NB4 (cell line): ENCODE measurements at regions not wholly inside any gene's neighbourhood (a gene's known extent, or its start where the extent isn't known, plus 50 kb on each side); places are given as distances from the start of the nearest gene placed in this dataset.

ENCODE experiments used
- MAX ChIP-seq: IDR thresholded peaks from 2 replicates; pipeline ENCODE4 v1.6.1; 2011; ENCODE audit warnings: low read depth, low read length
- MYC ChIP-seq: IDR thresholded peaks from 2 replicates; pipeline ENCODE4 v1.6.1; 2011; ENCODE audit warnings: low read depth, low read length
- POLR2A ChIP-seq: IDR thresholded peaks from 2 replicates; pipeline ENCODE4 v1.6.1; 2011; ENCODE audit warnings: mild to moderate bottlenecking; ENCODE audit not compliant: insufficient read length; ENCODE audit errors: extremely low read depth
- TF ChIP-seq, protein P1 (sequence below): IDR thresholded peaks from one replicate; pipeline ENCODE4 v1.5.1; 2012; ENCODE audit warnings: low read depth, low read length

DNA sequence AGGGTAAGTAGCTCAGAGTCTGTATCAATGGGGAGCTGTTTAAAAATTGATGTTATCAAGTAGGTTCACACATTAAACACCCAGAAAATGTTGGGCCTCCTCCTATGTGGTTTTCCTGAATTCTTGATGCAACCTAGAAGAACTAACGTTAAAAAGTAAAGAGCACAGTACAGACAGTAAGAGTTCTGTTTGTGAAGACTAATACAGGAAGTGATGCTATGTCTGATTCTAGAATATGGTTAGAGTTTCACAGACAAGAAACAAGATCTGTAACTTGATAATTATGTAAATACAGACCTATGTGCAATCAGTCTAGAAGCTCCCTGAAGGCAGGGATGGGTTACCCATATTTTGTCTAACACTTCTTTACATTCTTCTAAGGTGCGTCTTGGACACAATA lies 214.9 kb upstream of the BTG1 start:
- TF ChIP-seq, protein P1, sequence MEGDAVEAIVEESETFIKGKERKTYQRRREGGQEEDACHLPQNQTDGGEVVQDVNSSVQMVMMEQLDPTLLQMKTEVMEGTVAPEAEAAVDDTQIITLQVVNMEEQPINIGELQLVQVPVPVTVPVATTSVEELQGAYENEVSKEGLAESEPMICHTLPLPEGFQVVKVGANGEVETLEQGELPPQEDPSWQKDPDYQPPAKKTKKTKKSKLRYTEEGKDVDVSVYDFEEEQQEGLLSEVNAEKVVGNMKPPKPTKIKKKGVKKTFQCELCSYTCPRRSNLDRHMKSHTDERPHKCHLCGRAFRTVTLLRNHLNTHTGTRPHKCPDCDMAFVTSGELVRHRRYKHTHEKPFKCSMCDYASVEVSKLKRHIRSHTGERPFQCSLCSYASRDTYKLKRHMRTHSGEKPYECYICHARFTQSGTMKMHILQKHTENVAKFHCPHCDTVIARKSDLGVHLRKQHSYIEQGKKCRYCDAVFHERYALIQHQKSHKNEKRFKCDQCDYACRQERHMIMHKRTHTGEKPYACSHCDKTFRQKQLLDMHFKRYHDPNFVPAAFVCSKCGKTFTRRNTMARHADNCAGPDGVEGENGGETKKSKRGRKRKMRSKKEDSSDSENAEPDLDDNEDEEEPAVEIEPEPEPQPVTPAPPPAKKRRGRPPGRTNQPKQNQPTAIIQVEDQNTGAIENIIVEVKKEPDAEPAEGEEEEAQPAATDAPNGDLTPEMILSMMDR, result no peak
- TF ChIP-seq POLR2A (no peak), MYC (no peak), MAX (no peak)
